NCI-H460 (cell line): ENCODE measurements at regions not wholly inside any gene's neighbourhood (a gene's known extent, or its start where the extent isn't known, plus 50 kb on each side); places are given as distances from the start of the nearest gene placed in this dataset.

ENCODE experiments used
- DNase-seq: peaks from one replicate; pipeline ENCODE4 v3.0.0-alpha.2; 2016; ENCODE audit warnings: low read depth; ENCODE audit errors: extremely low read depth

DNA sequence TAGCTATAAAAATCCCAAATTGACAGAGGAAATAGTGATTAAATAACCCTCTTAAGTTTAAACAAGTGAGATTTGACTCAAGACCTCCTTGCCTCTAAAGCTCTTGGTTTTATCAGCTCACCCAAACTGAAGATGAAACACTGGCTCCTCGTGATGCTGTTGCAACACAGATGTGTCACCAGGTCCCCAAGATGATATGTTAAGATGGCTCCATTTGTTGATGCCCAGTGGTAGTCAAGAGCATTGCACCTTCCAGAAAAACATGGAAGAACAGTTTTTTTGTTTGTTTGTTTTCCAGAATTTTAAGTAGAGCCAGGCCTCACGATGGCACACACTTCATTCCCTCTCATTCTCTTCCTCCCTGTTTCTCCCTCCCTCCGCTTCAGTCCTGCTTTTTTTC, 399.8 kb downstream of the TXNL1 start:
- DNase-seq = no peak

DNA sequence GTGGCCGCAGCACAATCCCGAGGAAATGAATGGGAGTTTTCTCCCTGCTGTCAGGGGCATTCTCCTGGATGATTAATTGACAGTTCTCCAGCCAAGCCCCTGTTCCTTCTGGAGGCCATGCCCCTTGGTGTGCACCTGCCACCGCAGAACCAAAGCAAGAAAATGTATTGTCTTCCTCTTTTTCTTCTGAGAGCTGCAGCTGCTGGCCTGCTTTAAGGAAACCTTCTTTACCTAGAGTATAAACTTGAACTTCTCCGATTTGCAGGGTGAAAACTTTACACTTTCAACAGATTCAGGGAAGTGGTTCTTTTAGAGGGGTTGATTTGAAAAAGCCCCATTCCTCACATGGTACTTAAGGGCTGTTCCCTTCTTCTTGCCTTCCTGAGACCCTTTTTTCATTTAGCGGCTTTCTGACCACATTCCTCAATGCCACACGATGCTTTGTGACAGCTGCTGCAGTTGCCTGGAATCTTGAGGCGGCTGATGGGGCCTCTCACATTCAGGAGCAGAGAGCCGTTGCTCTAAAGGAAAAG, 402.8 kb downstream of the TXNL1 start:
- DNase-seq = no peak

DNA sequence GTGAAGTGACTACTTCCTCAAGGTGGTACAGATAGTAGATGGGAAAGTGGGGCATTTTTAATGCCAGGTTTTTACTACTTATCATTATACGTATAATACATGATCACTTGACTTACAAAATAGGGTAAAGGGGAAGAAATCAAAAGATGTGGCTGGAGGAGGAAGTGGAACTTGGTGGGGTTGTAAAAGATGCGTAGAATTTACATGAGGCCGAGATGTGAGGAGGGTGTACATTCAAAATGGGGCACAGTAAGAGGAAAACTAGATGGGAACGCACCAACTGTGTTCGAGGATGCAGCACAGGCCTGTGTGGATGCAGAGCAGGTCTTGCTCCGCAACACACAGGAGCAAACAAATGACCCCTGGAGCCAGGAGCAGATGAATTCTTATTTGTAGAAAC, 403.3 kb downstream of the TXNL1 start:
- DNase-seq = no peak

DNA sequence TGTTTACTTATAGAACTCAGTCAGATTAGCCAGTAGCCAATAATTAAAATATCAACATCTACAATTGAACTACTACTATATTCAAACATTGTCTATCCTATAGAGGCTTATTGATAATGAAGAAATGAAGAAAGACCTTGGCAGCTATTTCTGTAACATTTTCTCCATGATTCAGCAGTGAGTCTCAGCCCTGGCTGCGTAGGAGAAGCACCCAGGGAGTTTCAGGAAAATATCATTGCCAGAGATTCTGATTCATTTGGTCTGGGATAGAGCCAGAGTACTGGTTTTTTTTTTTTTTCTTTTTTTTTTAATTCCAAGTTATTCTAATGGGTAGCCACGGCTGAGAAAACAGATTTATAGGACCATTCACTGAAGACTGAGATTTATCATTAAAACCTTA, 404.8 kb downstream of the TXNL1 start:
- no peak for DNase-seq

DNA sequence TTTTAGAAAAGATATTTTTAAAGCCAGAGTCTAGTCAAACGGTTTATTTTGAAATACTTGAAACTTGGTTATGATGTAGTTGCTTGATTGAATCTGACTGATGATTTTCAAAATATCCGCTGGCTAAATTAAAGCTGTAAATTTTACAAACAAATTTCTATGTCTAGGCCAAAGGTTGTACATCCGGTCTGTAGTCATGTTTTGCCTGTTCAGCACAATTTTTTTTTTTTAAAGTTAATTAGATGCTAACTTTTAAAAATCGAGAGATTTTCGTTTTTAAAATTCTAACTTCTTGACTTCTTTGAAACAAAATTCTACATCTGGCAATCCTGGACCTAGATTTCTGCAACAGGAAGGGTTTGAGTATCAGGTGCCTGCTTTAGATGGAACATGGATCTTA, 412.4 kb downstream of the TXNL1 start:
- no peak for DNase-seq

DNA sequence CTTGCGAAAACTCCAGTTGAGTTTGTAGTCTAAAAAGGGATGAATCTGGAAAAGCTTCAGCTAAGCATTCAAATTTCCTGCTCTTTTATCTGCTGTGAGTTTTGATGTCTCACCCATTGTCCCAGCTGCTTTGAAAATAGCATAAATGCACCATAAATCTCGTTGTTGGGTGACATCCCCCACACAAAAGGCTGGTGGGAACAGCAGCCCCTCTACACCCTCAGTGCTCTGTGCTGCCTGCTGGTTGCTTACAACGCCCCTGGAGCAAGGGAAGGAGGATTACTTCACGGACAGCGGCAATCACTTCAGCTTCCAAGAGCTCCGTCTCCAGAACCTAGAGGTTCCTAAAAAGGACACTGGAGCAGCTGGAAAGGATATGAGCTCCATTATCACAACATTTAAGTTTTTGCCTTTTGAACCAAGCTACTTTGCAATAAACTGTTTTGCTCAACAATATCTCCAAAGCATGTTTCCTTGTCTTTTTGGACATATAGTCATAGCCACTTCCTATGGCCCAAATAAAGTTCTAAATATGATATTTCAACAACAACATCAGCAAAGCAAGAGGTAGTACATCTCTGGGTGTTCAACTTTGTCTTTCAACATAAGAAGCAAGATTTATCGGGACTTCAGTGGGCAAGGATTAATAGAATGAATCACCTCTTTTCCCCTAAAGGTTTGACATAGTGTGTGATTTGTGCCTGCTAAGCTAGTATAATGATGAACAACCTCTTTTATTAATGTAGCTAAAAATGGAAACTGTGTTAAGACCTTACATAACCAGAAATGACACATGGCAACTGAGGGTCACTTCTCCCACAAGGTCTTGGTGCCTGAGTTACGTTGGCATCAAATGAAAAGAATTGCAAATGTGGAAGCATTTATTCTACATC, 413.5 kb downstream of the TXNL1 start:
- DNase-seq = no peak

DNA sequence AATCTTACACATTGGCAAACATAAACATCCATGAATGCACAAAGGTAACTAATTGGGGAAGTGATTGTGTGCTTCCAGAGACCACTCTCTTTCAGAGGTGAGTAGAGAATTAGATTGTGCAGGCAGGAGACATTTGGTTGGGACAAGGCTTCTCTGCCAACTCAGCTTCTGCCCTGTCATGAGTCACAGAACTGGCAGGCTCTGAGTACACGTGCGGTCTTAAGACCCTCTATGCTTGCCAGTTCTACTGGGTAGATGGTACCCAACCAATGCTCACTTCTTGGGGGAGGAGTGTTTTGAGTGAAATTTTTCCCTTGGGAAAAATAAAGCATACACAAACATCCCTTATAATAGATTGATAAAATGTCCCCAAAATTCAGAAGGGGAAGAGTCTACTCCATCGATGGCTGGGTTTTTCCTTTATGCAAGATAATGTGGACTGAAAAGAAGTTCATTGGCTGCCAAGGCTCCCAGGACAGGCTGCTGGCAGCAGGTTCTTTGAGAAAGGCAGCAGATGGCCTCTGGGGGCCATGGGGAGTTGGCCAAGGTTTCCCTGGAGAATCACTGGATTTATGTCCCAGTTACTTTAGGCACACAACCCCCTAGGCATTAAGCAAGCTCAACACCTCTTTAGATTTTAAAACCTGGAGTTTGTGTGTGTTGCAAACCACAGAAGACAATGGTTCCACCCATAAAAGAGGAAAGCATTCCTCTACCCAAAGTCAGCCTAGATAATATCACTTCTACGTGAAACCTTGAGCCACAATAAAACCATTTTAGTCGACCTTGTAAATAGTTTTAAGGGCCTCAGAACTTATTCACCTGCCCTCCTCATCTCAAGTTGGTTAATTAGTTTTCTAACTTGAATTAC, 417.0 kb downstream of the TXNL1 start:
- no peak for DNase-seq

DNA sequence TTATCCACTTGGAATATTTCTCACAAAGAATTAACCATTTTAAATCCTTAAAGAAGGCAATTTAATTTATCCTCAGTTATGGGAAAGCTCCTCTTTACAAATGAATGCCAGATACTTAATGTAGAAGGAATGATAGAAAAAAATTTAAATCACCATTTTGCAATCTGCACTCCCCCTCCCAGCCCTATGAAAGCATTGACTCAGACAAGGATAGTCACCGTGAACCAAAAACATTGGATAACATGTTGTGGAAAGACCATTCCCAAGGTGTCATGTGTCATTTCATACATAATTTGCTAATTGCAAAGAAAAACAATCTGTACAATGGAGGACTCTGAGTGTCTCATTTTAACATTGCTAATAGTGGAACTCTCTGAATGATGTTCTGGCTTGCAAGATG, 421.0 kb downstream of the TXNL1 start:
- DNase-seq = no peak

DNA sequence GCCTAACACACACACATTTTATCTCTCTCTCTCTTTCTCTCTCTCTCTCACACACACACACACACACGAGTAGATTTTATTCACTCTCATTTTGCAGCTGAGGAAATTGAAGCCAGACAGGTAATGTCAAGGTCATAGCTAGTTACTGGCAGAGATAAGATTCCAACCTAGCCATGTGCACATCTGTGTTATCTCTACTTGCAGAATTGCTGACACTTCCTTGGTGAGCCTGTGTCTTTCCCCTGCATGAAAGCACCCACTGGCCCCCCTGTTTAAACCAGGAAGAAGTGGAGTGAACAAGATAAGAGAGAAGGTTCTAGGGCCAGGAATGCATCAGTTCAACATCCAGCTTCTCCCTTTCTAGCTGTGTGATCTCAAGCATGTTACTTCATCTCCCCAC, 423.7 kb downstream of the TXNL1 start:
- no peak for DNase-seq

DNA sequence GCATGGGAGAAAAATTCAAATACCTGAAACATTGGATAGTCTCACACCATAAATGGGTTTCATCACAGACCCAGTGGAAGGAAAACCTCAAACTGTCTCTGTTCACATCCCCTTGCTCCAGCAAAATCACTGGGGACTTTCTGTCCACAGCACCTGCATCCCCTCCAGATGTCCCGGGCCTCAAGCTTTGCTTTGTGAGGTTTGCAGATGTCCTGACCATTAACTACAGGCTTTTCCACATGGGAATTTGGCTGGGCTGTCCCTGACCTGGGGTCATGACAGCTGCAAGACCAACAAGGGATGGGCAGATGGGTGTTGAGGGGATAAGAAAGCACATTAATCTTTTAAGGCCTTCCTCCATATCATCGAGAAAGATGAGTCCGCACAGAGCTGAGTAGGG, 427.9 kb downstream of the TXNL1 start:
- DNase-seq = no peak

DNA sequence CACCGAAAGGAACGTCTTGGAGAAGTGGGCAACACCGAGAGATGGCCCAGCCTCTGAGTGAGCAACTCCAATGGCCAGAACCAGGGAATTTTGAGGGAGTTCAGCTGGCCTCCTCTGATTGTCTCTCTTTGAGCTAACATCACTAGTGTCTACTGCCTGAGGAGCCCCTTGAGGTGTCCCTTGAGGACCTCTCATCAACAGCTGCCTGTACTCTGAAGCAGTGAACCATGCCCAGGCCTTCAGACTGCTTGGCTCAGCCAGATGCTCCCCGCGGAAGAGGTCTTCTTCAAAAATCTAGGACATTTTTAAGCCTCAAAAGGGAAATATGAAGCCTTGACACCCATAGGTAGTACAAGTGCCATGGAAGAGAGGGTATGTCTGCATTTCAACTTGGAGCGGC, 430.4 kb downstream of the TXNL1 start:
- DNase-seq = no peak

DNA sequence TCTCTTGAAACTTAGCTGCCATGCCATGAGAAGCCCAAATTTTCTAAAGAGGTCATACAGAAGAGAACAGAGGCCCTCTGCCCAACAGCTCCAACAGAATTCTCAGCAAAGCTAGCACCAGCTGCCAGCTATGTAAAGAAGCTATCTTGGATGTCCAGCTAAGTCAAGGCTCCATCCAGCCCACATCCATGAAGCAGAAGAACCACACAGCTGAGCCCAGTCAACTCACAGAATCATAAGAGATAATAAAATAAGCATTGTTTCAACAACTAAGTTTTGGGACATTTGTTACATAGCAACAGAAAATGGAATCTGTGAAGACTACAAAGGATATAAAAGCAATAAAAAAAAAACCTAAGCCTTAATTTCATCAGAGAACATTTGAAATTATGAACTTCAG, 434.3 kb downstream of the TXNL1 start:
- DNase-seq = no peak

DNA sequence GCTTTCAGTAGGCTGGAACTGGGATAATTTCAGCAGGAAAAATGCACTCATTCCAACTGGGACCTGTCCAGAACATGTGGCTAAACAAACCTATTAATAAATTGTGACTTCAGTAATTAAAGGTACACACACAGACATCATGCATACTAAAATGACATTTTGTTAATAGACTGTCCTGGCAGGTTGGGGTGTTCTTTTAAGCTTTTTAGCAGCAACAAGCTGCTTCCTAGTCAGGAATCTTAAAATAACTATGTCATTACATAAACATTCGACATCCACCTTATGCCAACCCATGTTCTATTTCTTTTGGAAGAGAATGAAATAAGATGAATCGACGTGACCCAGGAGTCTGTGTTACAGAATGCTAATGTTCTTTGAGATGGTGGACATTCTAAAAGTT, 435.7 kb downstream of the TXNL1 start:
- DNase-seq = no peak

DNA sequence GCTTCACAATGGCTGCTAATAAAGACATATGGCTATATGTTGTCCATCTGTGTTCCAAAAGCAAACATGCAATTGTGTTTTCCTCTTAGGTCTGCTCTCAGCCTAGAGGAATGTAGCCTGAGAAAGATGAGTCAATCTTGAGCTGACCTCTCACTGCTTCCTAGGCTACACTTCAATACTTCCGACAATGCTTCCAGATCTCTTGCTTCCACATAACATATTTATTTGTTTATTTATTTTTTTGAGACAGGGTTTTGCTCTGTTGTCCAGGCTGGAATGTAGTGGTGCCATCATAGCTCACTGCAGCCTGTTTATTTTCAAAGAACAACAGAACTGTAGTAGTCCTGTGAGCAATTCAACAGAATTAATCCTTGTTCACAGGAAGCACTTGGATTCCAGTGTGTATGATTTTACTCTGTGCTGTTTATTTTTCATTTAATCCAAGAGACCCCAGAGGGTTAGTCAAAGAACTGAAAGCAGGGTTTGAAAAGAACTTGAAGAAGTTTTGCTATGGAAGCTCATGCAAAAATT, 437.9 kb downstream of the TXNL1 start:
- no peak for DNase-seq

DNA sequence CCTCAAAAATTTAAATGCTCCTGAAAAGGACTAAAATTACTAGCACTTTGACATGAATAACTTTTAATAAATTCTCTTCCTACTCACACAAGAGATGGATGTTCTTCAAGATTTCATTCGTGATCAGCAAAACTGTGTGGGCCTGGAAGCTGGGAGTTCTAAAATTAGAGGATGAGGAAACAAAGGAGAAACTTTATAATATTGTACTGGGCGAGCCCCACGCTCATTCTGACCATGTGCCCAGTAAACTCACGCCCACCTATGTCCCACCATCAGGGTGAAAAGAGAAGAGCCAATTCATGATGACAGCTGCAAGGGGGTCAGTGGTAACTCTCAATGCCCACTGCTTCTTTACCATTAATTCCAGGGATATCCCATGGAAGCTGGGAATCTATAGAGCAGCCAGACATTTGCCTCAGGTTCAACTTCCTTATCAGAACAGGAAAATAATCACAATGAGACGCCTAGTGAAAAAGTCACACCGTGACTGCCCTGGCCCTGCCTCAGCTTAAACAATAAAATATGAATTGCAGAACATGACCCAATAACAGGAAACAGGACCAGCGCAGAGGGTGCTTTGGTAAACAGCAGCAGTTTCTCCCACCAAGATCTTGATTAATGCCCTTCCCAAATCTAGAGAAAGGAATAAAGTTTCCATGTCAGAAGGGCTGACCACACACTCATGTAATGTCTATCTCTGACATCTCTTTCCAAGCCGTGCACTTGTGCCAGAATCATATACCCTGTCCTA, 438.6 kb downstream of the TXNL1 start:
- no peak for DNase-seq

DNA sequence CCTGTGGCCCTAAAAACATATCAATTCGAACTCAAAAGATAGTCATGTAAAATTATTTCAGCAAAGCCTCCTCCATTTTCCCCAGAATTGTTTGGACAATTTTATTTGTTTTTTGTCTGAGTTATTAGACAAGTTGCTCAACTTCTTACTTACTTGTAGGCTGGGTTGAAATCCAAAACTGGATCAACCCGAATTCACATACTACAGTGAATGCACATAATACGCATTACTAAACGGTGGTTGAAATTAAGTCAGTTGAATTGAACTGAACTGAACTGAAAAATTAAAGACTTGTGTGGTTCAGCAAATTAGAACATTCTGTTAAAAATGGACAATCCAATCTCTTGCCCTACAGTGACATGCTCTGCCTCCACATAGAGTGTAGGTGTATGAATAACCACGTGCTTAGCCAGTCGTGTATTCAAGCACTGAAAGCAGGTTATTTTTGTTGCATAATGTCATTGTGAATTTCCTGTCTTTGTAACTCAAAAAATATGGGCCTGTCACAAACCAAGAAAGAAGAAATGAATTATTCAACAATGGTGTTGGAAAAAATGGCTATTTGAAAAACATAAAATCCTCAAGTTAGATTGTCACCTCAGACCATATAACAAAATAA, 441.0 kb downstream of the TXNL1 start:
- DNase-seq = no peak

DNA sequence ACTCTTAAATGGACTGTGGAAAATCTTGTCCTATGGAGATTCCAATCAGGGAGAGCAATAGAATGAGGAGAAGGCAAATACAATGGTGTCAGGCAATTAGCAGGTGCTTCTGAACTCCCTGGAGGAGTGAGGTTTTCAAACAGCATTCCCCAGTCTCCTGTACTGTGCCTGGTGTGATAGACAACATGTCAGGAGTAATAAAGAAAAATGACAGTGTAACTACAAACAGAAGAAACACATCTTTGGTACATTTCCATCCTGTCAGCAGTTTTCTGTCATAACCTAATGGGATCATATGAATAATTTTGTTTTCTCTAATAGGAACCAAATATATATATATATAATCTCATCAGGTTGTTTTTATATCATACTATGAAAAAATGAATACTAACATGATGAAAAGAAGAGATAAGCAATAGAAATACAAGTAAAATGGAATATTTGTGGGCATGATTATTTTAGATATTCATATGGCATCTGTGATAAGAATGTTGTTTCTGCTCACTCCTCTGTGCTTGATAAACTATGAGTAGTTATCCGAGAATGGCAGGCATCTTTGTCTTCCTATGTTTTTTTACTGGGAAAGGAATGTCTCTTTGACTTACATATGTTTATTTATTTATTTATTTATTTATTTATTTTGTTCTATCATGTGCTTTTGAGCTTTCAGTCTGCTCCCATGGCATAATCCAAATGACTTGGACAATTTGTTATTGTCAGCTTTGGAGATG, 441.7 kb downstream of the TXNL1 start:
- no peak for DNase-seq

DNA sequence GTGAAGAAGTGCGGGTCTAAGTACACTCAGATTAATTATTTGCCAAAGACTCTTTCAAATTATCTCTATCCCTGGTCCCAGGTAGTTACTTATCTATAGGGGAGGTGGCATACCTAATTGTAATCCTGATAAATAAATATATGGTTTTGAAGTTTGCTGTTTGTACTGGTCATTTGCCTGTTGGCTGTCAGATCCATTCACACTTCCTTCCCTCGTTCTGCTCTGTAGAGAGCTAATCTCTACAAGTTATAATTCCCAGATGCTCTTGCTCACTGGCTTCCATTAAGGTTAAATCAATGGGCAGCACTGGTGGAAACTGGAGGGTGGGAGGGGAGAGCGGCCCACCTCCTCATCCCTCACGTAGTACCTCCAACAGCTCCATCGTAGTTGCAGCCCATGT, 447.1 kb downstream of the TXNL1 start:
- DNase-seq = no peak

DNA sequence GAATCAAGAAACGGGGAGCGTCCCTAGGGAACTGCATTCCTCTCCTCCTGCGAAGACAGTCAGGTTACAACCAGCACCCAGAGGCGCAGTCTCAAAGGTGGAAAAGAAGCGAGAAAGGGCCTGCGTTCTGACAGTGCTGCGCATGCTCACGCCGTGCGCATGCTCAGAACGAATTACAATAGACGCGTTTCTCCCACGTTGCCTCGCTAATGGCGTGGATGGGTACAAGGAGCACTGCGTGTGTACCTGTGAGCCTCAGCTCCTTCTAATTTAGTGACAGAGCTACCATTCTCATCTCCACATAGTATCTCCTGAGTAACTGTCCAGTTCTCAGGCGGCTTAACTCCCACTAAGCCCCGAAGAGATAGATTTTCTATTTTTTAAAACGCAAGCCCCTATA, 448.8 kb downstream of the TXNL1 start:
- no peak for DNase-seq
